Mesenchymal stem cell (in vitro differentiated cells and primary cell): ENCODE measurements at regions not wholly inside any gene's neighbourhood (a gene's known extent, or its start where the extent isn't known, plus 50 kb on each side); places are given as distances from the start of the nearest gene placed in this dataset.
"Not testable (repeated sequence)": the region's sequence is repeated elsewhere in the genome, so short reads cannot be mapped to it uniquely, and the experiment has no call there.

Source experiments
- DNase-seq: peaks from one replicate; pipeline ENCODE4 v3.0.0-alpha.2; 2013
- H2AFZ ChIP-seq: one replicate; pipeline ENCODE4 v1.6.1; 2013; ENCODE audit warnings: low read depth, mild to moderate bottlenecking, control low read depth, inconsistent platforms, low read length, moderate library complexity
- H2AK5ac ChIP-seq: 2 replicates; pipeline ENCODE4 v1.6.1; 2013; ENCODE audit warnings: low read length, moderate library complexity, mild to moderate bottlenecking, inconsistent platforms; ENCODE audit not compliant: severe bottlenecking
- H2BK120ac ChIP-seq: one replicate; pipeline ENCODE4 v1.6.1; 2013; ENCODE audit warnings: low read depth, mild to moderate bottlenecking, inconsistent platforms, low read length, moderate library complexity
- H2BK12ac ChIP-seq, 2 experiments: one replicate each; pipeline ENCODE4 v1.6.1; 2013; ENCODE audit warnings: inconsistent platforms in 2 of 2, low read length in 2 of 2, mild to moderate bottlenecking in 2 of 2, moderate library complexity in 2 of 2, control low read depth in 1 of 2
- H2BK15ac ChIP-seq: one replicate; pipeline ENCODE4 v1.6.1; 2013; ENCODE audit warnings: mild to moderate bottlenecking, low read depth, inconsistent platforms; ENCODE audit not compliant: poor library complexity, severe bottlenecking
- H2BK5ac ChIP-seq: 2 replicates; pipeline ENCODE4 v1.6.1; 2013; ENCODE audit warnings: low read depth, mild to moderate bottlenecking, low read length, control low read depth, inconsistent platforms; ENCODE audit not compliant: poor library complexity, severe bottlenecking
- H3K14ac ChIP-seq, 2 experiments: one replicate each; pipeline ENCODE4 v1.6.1; 2013; ENCODE audit warnings: inconsistent platforms in 2 of 2, low read length in 2 of 2, control low read depth in 1 of 2, mild to moderate bottlenecking in 1 of 2, moderate library complexity in 1 of 2
- H3K18ac ChIP-seq, 2 experiments: one replicate each; pipeline ENCODE4 v1.6.1; 2013; ENCODE audit warnings: inconsistent platforms in 2 of 2, low read length in 2 of 2, control low read depth in 1 of 2, low read depth in 1 of 2, mild to moderate bottlenecking in 1 of 2
- H3K23ac ChIP-seq, 2 experiments: one replicate each; pipeline ENCODE4 v1.6.1; 2013; ENCODE audit warnings: inconsistent platforms in 2 of 2, low read length in 2 of 2, mild to moderate bottlenecking in 2 of 2, moderate library complexity in 2 of 2, control low read depth in 1 of 2
- H3K27ac ChIP-seq: 2 replicates; pipeline ENCODE4 v1.5.1; 2013; ENCODE audit warnings: mild to moderate bottlenecking, moderate library complexity, low read length, control low read depth, inconsistent platforms; ENCODE audit not compliant: poor library complexity, severe bottlenecking
- H3K27me3 ChIP-seq, 2 experiments: 2 replicates each; pipeline versions ENCODE4 v1.6.1 to v1.7.0; 2013; ENCODE audit warnings: low read length in 2 of 2, mild to moderate bottlenecking in 2 of 2, moderate library complexity in 2 of 2, control low read depth in 1 of 2, inconsistent platforms in 1 of 2; ENCODE audit not compliant: control insufficient read depth in 1 of 2, insufficient read depth in 1 of 2
- H3K36me3 ChIP-seq, 2 experiments: 2 replicates each; pipeline versions ENCODE4 v1.6.1 to v1.7.0; 2013; ENCODE audit warnings: low read length in 2 of 2, control low read depth in 1 of 2, inconsistent platforms in 1 of 2, low read depth in 1 of 2, mild to moderate bottlenecking in 1 of 2; ENCODE audit not compliant: insufficient read depth in 2 of 2, control insufficient read depth in 1 of 2
- H3K4ac ChIP-seq, 2 experiments: one replicate each; pipeline ENCODE4 v1.6.1; 2013; ENCODE audit warnings: inconsistent platforms in 2 of 2, low read length in 2 of 2, mild to moderate bottlenecking in 2 of 2, moderate library complexity in 2 of 2, control low read depth in 1 of 2, low read depth in 1 of 2
- H3K4me1 ChIP-seq: 2 replicates; pipeline ENCODE4 v1.6.1; 2013; ENCODE audit warnings: low read depth, low read length, control low read depth; ENCODE audit not compliant: control insufficient read depth, insufficient read depth
- H3K4me2 ChIP-seq: 2 replicates; pipeline ENCODE4 v1.6.1; 2013; ENCODE audit warnings: low read length, mild to moderate bottlenecking, inconsistent platforms; ENCODE audit not compliant: poor library complexity, severe bottlenecking
- H3K4me3 ChIP-seq, 2 experiments: 2 replicates each; pipeline versions ENCODE4 v1.5.1 to v1.7.0; 2013; ENCODE audit warnings: low read length in 2 of 2, mild to moderate bottlenecking in 2 of 2, control low read depth in 1 of 2, low read depth in 1 of 2; ENCODE audit not compliant: insufficient read depth in 1 of 2
- H3K79me1 ChIP-seq: replicated peaks from 2 replicates; pipeline ENCODE4 v1.6.1; 2013; ENCODE audit warnings: mild to moderate bottlenecking, control low read depth, low read length, inconsistent platforms; ENCODE audit not compliant: poor library complexity, severe bottlenecking
- H3K9ac ChIP-seq: 2 replicates; pipeline ENCODE4 v1.7.0; 2013; ENCODE audit warnings: mild to moderate bottlenecking, low read length, moderate library complexity
- H3K9me3 ChIP-seq: 2 replicates; pipeline ENCODE4 v1.7.0; 2013; ENCODE audit warnings: mild to moderate bottlenecking, low read length; ENCODE audit not compliant: control insufficient read depth
- H4K8ac ChIP-seq: one replicate; pipeline ENCODE4 v1.6.1; 2013; ENCODE audit warnings: inconsistent platforms, mild to moderate bottlenecking, low read length, moderate library complexity
- H4K91ac ChIP-seq: one replicate; pipeline ENCODE4 v1.6.1; 2013; ENCODE audit warnings: mild to moderate bottlenecking, low read length, inconsistent platforms
- WGBS: methylation state at CpG from one replicate; pipeline ENCODE4 v1.1.7; 2013; ENCODE audit warnings: mixed read lengths; 5-methylcytosine and 5-hydroxymethylcytosine counted together

GRCh38 chr3:22743386-22743785, 459.7 kb upstream of the UBE2E2 start:
- H3K4me2 ChIP-seq: not testable (repeated sequence)

GRCh38 chr3:22745321-22745720, 457.8 kb upstream of the UBE2E2 start:
- H3K4ac ChIP-seq: no peak overlapping the region
- H2BK12ac ChIP-seq: no peak overlapping the region
- no peaks in the 10 kb centered on the region for H3K4me1 ChIP-seq
- H3K27me3 ChIP-seq: no peaks in the 10 kb centered on the region
- no peak overlapping the region for H2AFZ ChIP-seq
- H3K14ac ChIP-seq: no peak overlapping the region
- H3K27ac ChIP-seq: no peak overlapping the region
- H3K18ac ChIP-seq: no peak overlapping the region
- H2BK120ac ChIP-seq: no peak overlapping the region
- H4K8ac ChIP-seq: no peak overlapping the region
- H3K4me2 ChIP-seq: no peak overlapping the region
- H2BK5ac ChIP-seq: no peak overlapping the region
- H3K9ac ChIP-seq: no peak overlapping the region
- H3K4me3 ChIP-seq: no peak overlapping the region
- no peaks in the 10 kb centered on the region for H3K9me3 ChIP-seq
- H3K23ac ChIP-seq: no peak overlapping the region
- H2BK15ac ChIP-seq: no peak overlapping the region
- no peak overlapping the region for H4K91ac ChIP-seq
- no peak for DNase-seq
- no peaks in the 10 kb centered on the region for H3K79me1 ChIP-seq
- no peak overlapping the region for H2AK5ac ChIP-seq
- H3K36me3 ChIP-seq: no peaks in the 10 kb centered on the region

More at GRCh38 chr3:22743386-22743785, 459.7 kb upstream of the UBE2E2 start:
- H3K4me1 ChIP-seq, H3K23ac ChIP-seq, H3K9me3 ChIP-seq, DNase-seq, H3K27me3 ChIP-seq, H3K4me3 ChIP-seq, H2BK5ac ChIP-seq, H2BK120ac ChIP-seq, H2BK12ac ChIP-seq, H2AFZ ChIP-seq, H3K79me1 ChIP-seq, H3K4ac ChIP-seq, H3K36me3 ChIP-seq, H2BK15ac ChIP-seq, H3K14ac ChIP-seq, H2AK5ac ChIP-seq, H4K8ac ChIP-seq, H3K9ac ChIP-seq, H3K18ac ChIP-seq, H4K91ac ChIP-seq, H3K27ac ChIP-seq: not testable (repeated sequence)
- 85% methylated on average over 21 of the region's 22 CpGs for WGBS

GRCh38 chr3:22746221-22746620, 456.9 kb upstream of the UBE2E2 start:
- H2BK15ac ChIP-seq: no peak overlapping the region
- H2AFZ ChIP-seq: no peak overlapping the region

GRCh38 chr3:22748453-22749045, 454.6 kb upstream of the UBE2E2 start:
- WGBS: 32% methylated on average over 1 of the region's 3 CpGs
- H3K23ac ChIP-seq: no peak overlapping the region
- H2BK5ac ChIP-seq: no peak overlapping the region
- H3K4ac ChIP-seq: no peak overlapping the region
- no peak overlapping the region for H2BK15ac ChIP-seq
- no peak overlapping the region for H2BK120ac ChIP-seq
- H4K8ac ChIP-seq: no peak overlapping the region
- no peaks in the 10 kb centered on the region for H3K27me3 ChIP-seq
- DNase-seq: no peak
- H3K9me3 ChIP-seq: no peaks in the 10 kb centered on the region
- no peaks in the 10 kb centered on the region for H3K36me3 ChIP-seq
- no peak overlapping the region for H2AFZ ChIP-seq
- no peak overlapping the region for H3K27ac ChIP-seq
- no peaks in the 10 kb centered on the region for H3K79me1 ChIP-seq
- no peak overlapping the region for H3K9ac ChIP-seq
- no peak overlapping the region for H2AK5ac ChIP-seq
- H2BK12ac ChIP-seq: no peak overlapping the region
- H3K18ac ChIP-seq: no peak overlapping the region
- no peak overlapping the region for H3K4me2 ChIP-seq
- H3K14ac ChIP-seq: no peak overlapping the region
- no peak overlapping the region for H4K91ac ChIP-seq
- H3K4me1 ChIP-seq: no peaks in the 10 kb centered on the region
- no peak overlapping the region for H3K4me3 ChIP-seq

More at GRCh38 chr3:22746221-22746620, 456.9 kb upstream of the UBE2E2 start:
- no peak overlapping the region for H3K9ac ChIP-seq
- no peak overlapping the region for H3K27ac ChIP-seq
- no peak overlapping the region for H4K8ac ChIP-seq
- no peak overlapping the region for H3K4ac ChIP-seq
- no peaks in the 10 kb centered on the region for H3K36me3 ChIP-seq
- H3K4me1 ChIP-seq: no peaks in the 10 kb centered on the region
- DNase-seq: no peak
- H4K91ac ChIP-seq: no peak overlapping the region
- H3K4me3 ChIP-seq: no peak overlapping the region
- no peak overlapping the region for H2BK12ac ChIP-seq
- no peak overlapping the region for H3K4me2 ChIP-seq
- no peaks in the 10 kb centered on the region for H3K9me3 ChIP-seq
- H2AK5ac ChIP-seq: no peak overlapping the region
- H3K18ac ChIP-seq: no peak overlapping the region
- H2BK120ac ChIP-seq: no peak overlapping the region
- H3K14ac ChIP-seq: no peak overlapping the region
- no peak overlapping the region for H2BK5ac ChIP-seq
- no peak overlapping the region for H3K23ac ChIP-seq
- H3K79me1 ChIP-seq: no peaks in the 10 kb centered on the region
- no peaks in the 10 kb centered on the region for H3K27me3 ChIP-seq
